ENCODE measurements at regions not wholly inside any gene's neighbourhood (a gene's known extent, or its start where the extent isn't known, plus 50 kb on each side); places are given as distances from the start of the nearest gene placed in this dataset.

DNA sequence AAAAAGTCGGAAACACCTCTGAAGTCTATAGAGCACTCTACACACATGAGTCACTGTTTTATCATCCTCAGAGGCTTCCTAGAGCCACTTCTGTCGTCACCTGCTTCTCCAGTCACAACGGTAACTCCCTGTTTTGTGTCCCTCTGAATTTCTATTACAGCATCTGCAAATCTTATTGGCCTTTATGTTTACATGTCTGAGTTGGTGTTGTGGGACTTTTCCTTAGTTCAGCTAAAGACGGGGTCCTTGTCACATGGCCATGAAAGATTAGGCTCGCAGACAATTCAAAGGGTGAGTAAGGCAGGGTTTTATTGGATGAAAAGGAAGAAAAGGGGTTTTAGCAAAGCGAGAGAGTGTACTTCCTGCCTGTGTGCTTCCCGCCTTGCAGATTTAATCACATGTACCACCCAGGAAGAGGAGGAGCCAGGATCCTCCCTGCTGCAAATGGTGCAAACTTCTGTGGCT is 185.6 kb downstream of the LPIN1 start:
- TF ChIP-seq GATA3 (IDR thresholded peaks at IDR 0.05; ENCODE audit: low read depth, low read length) (no peak), GATA2 (IDR thresholded peaks at IDR 0.05; ENCODE audit: low read depth, low read length) (no peak)

Measured in SH-SY5Y (cell line).